ENCODE measurements at regions not wholly inside any gene's neighbourhood (a gene's known extent, or its start where the extent isn't known, plus 50 kb on each side); places are given as distances from the start of the nearest gene placed in this dataset.

DNA sequence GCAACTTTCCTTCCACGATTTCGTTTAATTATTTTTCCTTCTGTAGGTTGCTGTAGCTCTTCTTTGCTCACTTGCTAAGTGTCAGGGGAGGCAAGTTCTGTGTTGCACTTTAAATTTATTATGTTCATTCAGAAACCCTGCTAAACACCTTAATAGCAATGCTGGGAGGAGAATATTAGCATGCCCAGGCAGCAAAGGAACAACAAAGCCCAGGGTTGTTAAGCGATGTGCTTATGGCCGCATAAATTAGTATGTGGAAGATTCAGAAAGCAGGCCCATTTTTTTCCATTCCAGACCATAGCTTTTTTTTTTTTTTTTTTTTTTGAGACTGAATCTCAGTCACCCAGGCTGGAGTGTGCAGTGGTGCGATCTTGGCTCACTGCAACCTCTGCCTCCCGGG, 151.3 kb downstream of the BACH1 start:
- H3K27ac Mint-ChIP-seq: peak overlapping the region; percentile 77
- H3K4me1 Mint-ChIP-seq (ENCODE audit: low read depth): peaks cover 16% of the 10 kb centered on the region
- DNase-seq (no peak), ATAC-seq (replicated peaks in 1 of 2) (no peak)
- no peaks in the 10 kb centered on the region for H3K27me3 Mint-ChIP-seq (ENCODE audit: low read depth)
- H3K9me3 Mint-ChIP-seq: peaks cover 3 to 8% of the 10 kb centered on the region in 2 donors
- H3K4me3 Mint-ChIP-seq: peak overlapping the region; percentile 53 to 55
- H3K36me3 Mint-ChIP-seq (ENCODE audit: insufficient read depth in 2 of 2): peaks cover 13 to 14% of the 10 kb centered on the region in 2 donors

DNA sequence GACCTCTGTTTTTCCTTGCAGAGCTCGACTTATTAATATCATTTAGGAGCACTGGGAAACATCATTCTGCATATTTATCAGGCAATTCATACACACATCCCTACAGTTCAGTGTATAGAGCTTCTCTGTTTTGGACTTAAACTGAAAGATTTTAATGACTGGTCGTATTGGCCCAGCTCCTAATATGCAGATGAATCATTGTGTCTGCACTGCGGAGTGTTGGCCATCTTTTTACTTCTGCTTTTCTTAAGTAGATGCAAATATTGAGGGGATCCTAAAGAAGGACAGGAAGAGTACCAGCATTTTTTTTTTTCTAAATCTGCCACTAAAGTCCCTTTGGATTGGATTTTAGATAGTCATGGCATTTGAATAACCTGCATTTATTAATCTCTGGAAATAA, 154.8 kb downstream of the BACH1 start:
- Mint-ChIP-seq H3K4me1 (ENCODE audit: low read depth) (peaks cover 16% of the 10 kb centered on the region), H3K27me3 (ENCODE audit: low read depth) (no peaks in the 10 kb centered on the region), H3K27ac (no peak overlapping the region), H3K9me3 (peaks cover 3 to 6% of the 10 kb centered on the region in 2 donors), H3K4me3 (no peak overlapping the region), H3K36me3 (ENCODE audit: insufficient read depth in 2 of 2) (peaks cover 11 to 12% of the 10 kb centered on the region in 2 donors)
- ATAC-seq (replicated peaks in 1 of 2) (no peak), DNase-seq (no peak)

DNA sequence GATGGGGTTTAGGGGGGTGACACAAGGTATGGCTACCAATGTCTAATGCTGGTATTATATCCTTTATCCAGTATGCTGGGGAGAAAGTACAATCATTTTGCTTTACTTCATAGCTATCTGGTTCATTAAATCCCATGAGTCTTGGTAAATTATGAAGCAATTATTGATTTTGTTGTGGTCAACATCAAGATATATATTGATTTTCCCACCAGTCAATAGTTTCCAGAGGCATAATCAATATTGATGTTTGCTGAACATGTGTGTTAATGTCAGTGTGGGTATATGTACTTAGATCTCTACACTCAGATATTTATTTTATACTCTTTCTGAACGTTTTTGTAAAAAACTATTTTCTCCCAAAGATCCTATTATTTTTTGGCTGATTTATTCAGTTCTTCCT, 155.5 kb downstream of the BACH1 start:
- no peak overlapping the region for H3K4me3 Mint-ChIP-seq
- ATAC-seq (replicated peaks in 1 of 2) (no peak), DNase-seq (no peak)
- H3K4me1 Mint-ChIP-seq (ENCODE audit: low read depth): peaks cover 11% of the 10 kb centered on the region
- H3K27me3 Mint-ChIP-seq (ENCODE audit: low read depth): no peaks in the 10 kb centered on the region
- H3K36me3 Mint-ChIP-seq (ENCODE audit: insufficient read depth in 2 of 2): peaks cover 5 to 8% of the 10 kb centered on the region in 2 donors
- peaks cover 1 to 2% of the 10 kb centered on the region in 2 donors for H3K9me3 Mint-ChIP-seq
- H3K27ac Mint-ChIP-seq: peak overlapping the region; percentile 5

DNA sequence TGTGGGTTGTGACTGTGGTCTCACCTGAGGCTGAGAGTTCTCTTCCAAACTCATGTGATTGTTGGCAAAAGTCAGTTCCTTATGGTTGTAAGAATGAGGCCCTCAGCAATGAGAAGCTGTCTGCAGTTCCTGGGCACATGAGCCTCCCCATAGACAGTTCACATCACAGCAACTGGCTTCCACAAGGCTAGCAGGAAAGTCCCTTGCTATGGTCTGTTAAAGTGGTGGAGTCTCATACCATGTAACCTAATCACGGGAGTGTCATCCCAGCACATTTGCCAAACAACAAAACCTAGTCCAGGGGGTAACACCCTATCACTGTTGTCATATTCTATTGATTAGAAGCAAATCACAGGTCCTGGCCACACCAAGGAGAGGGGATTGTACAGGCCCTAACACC, 163.8 kb downstream of the BACH1 start:
- Mint-ChIP-seq H3K27me3 (ENCODE audit: low read depth) (no peaks in the 10 kb centered on the region), H3K4me3 (no peak overlapping the region), H3K36me3 (ENCODE audit: insufficient read depth in 2 of 2) (peaks cover 0 to 4% of the 10 kb centered on the region in 2 donors), H3K4me1 (ENCODE audit: low read depth) (no peaks in the 10 kb centered on the region), H3K27ac (no peak overlapping the region), H3K9me3 (no peaks in the 10 kb centered on the region)
- ATAC-seq (replicated peaks in 1 of 2) (no peak), DNase-seq (no peak)

DNA sequence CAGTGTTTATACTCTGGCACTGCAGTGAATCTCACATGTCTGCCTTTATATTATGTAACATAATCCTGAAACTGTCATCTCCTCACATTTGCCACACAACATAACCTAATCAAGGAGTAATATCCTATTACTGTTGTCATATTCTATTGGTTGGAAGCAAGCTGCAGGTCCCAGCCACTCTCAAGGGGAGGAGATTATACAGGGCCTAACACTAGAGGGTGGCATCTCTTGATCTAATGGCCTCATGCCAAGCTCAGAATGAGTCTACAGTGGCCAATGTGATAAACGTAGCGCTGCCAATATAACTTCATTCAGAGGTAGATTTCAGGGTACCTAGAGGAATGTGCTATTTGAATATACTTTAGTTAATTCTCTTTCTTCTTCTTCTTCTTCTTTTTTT, 166.8 kb downstream of the BACH1 start:
- Mint-ChIP-seq H3K9me3 (no peaks in the 10 kb centered on the region), H3K27me3 (ENCODE audit: low read depth) (no peaks in the 10 kb centered on the region), H3K36me3 (ENCODE audit: insufficient read depth in 2 of 2) (no peaks in the 10 kb centered on the region), H3K4me3 (no peak overlapping the region), H3K27ac (no peak overlapping the region), H3K4me1 (ENCODE audit: low read depth) (no peaks in the 10 kb centered on the region)
- ATAC-seq (replicated peaks in 1 of 2): no peak
- DNase-seq: no peak

DNA sequence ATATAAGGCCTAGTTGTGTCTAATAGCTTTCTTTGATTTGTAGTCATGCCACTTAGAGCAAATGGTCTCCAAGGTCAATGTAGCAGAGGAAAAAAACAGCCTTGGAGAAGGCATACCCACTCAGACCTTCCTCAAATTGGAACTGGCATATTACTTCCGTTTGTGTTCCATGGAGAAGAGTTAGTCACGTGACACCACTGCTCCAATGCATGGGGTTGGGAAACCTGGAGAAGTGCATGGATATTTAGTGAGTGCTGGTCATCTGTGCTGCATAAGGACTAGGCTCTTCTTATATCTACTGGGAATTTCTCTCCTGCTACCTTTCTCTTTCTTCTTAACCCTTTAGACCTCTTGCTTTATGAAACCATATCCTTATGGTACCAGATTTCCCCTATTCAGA, 167.8 kb downstream of the BACH1 start:
- no peaks in the 10 kb centered on the region for H3K4me1 Mint-ChIP-seq (ENCODE audit: low read depth)
- H3K4me3 Mint-ChIP-seq: no peak overlapping the region
- no peaks in the 10 kb centered on the region for H3K27me3 Mint-ChIP-seq (ENCODE audit: low read depth)
- ATAC-seq (replicated peaks in 1 of 2) (no peak), DNase-seq (no peak)
- no peak overlapping the region for H3K27ac Mint-ChIP-seq
- no peaks in the 10 kb centered on the region for H3K9me3 Mint-ChIP-seq
- H3K36me3 Mint-ChIP-seq (ENCODE audit: insufficient read depth in 2 of 2): no peaks in the 10 kb centered on the region

DNA sequence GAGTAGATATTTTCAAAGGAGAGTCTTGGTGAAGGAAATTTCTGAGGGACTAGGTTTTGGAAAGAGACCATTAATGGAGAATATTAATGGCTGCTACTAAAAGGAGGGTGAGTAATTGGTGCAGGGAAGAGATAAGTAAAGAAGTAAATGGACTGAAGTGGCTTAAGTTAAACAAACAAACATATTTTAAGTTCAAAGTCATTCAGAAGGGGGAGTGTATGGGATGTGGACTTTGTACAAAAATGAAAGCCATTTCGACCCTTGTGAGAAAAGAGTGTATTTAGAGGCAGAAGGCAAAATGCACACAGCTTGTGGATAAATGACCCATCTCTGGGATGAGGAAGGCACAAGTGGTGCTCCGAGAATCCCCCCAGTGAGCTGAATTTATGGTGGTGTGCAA, 171.7 kb downstream of the BACH1 start:
- Mint-ChIP-seq H3K4me3 (no peak overlapping the region), H3K27ac (no peak overlapping the region), H3K4me1 (ENCODE audit: low read depth) (no peaks in the 10 kb centered on the region), H3K9me3 (no peaks in the 10 kb centered on the region), H3K36me3 (ENCODE audit: insufficient read depth in 2 of 2) (no peaks in the 10 kb centered on the region), H3K27me3 (ENCODE audit: low read depth) (no peaks in the 10 kb centered on the region)
- DNase-seq: no peak
- ATAC-seq (replicated peaks in 1 of 2): no peak

DNA sequence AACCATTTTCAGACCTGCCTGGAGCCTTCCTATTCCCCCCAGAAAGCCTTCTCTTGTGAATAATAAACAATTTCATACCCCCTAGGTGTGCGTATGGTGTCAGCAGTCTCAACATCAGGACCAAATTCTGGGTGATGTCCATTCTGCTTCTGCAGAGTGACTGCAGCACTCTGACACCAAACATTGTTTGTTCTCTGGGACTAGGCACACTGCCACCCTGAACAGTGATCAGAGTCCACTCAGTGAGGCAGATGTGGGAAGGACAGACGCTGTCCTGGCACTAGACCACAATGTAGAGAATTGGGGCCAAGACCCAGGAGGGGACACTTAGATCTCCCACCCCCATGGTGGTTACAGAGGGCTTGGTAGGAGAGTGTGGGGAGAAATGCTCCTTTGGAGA, 175.1 kb downstream of the BACH1 start:
- H3K27ac Mint-ChIP-seq: no peak overlapping the region
- peaks cover 9% of the 10 kb centered on the region for H3K4me1 Mint-ChIP-seq (ENCODE audit: low read depth)
- no peaks in the 10 kb centered on the region for H3K27me3 Mint-ChIP-seq (ENCODE audit: low read depth)
- DNase-seq: no peak
- no peaks in the 10 kb centered on the region for H3K9me3 Mint-ChIP-seq
- no peak for ATAC-seq (replicated peaks in 1 of 2)
- no peaks in the 10 kb centered on the region for H3K36me3 Mint-ChIP-seq (ENCODE audit: insufficient read depth in 2 of 2)
- no peak overlapping the region for H3K4me3 Mint-ChIP-seq

DNA sequence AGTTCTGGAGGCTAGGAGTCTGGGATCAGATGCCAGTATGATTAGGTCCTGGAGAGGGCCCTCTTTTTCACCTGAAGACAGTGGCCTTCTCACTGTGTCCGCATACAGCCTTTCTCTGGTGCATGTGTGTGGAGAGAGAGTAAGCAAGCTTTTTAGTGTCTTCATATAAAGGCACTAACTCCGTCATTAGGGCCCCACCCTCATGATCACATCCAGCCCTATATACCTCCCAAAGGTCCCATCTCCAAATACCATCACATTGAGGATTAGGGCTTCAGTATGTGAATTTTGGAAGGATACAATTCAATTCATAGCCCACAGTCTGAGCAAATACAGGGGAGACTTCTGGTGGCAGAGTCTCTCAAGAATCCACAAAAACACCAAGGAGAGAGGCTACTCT, 176.6 kb downstream of the BACH1 start:
- no peak for ATAC-seq (replicated peaks in 1 of 2)
- DNase-seq: no peak
- H3K4me1 Mint-ChIP-seq (ENCODE audit: low read depth): peaks cover 9% of the 10 kb centered on the region
- no peaks in the 10 kb centered on the region for H3K27me3 Mint-ChIP-seq (ENCODE audit: low read depth)
- no peak overlapping the region for H3K4me3 Mint-ChIP-seq
- H3K27ac Mint-ChIP-seq: no peak overlapping the region
- H3K36me3 Mint-ChIP-seq (ENCODE audit: insufficient read depth in 2 of 2): no peaks in the 10 kb centered on the region
- H3K9me3 Mint-ChIP-seq: no peaks in the 10 kb centered on the region

DNA sequence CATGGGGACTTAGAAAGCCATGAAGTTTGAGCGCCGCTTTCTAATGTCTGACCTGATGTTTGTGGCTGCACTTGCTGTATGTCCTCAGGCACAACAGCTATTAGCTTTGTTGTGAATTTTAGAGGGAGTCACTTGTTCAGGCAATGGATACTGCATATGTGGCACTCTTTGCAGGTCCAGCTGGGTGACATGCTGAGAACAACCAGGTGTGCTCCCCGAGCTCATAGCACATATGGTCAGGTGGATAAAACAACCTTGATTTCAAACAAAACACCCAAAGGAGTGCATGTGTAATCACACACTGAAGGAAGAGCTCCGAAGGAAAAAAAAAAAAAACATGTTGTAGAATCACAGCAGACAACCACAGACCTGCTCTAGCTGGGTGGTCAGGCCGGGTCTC, 178.6 kb downstream of the BACH1 start:
- no peak for ATAC-seq (replicated peaks in 1 of 2)
- H3K27ac Mint-ChIP-seq: no peak overlapping the region
- peaks cover 9% of the 10 kb centered on the region for H3K4me1 Mint-ChIP-seq (ENCODE audit: low read depth)
- H3K4me3 Mint-ChIP-seq: no peak overlapping the region
- no peaks in the 10 kb centered on the region for H3K27me3 Mint-ChIP-seq (ENCODE audit: low read depth)
- no peaks in the 10 kb centered on the region for H3K36me3 Mint-ChIP-seq (ENCODE audit: insufficient read depth in 2 of 2)
- H3K9me3 Mint-ChIP-seq: no peaks in the 10 kb centered on the region
- no peak for DNase-seq

DNA sequence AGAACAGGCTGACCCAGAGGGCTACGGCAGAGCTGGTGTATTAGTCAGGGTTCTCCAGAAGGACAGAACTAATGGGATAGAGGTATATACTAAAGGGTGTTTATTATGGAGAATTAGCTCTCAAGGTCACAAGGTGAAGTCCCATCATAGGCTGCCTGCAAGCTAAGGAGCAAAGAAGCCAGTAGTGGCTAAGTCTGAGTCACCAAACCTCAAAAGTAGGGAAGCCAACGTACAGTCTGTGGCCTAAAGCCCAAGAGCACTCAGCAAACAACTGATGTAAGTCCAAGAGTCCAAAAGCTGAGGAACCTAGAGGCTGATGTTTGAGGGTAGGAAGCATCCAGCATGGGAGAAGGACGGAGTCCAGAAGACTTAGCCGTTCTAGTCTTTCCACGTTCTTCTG, 179.2 kb downstream of the BACH1 start:
- H3K4me3 Mint-ChIP-seq: no peak overlapping the region
- DNase-seq: no peak

DNA sequence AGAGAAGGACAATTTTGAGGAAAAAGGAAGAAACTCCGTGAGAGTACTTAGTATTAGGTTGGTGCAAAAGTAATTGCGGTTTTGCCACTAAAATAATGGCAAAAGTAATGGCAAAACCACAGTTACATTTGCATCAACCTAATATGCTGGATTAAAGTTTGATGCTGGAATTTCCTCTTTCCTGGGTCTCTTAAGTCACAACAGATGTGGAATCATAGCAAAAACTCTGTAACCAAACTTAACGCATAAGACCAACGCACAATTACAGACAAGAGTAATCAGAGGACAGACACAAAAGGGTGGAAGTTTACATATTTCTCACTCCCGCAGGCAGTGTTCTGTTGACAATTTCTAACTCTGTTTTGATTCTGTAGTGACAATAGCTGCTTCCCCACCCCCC, 182.4 kb downstream of the BACH1 start:
- H3K27me3 Mint-ChIP-seq (ENCODE audit: low read depth): no peaks in the 10 kb centered on the region
- DNase-seq (no peak), ATAC-seq (replicated peaks in 1 of 2) (no peak)
- no peak overlapping the region for H3K27ac Mint-ChIP-seq
- peaks cover 8% of the 10 kb centered on the region for H3K4me1 Mint-ChIP-seq (ENCODE audit: low read depth)
- H3K36me3 Mint-ChIP-seq (ENCODE audit: insufficient read depth in 2 of 2): peaks cover 2 to 7% of the 10 kb centered on the region in 2 donors
- peaks cover 2% of the 10 kb centered on the region in 2 donors for H3K9me3 Mint-ChIP-seq
- no peak overlapping the region for H3K4me3 Mint-ChIP-seq

More for the DNA sequence above, 179.2 kb downstream of the BACH1 start:
- no peak overlapping the region for H3K27ac Mint-ChIP-seq
- H3K27me3 Mint-ChIP-seq (ENCODE audit: low read depth): no peaks in the 10 kb centered on the region
- no peaks in the 10 kb centered on the region for H3K9me3 Mint-ChIP-seq
- H3K36me3 Mint-ChIP-seq (ENCODE audit: insufficient read depth in 2 of 2): no peaks in the 10 kb centered on the region
- H3K4me1 Mint-ChIP-seq (ENCODE audit: low read depth): peaks cover 9% of the 10 kb centered on the region
- peak in 1 of 2 donors; percentile 35 for ATAC-seq (replicated peaks in 1 of 2)

DNA sequence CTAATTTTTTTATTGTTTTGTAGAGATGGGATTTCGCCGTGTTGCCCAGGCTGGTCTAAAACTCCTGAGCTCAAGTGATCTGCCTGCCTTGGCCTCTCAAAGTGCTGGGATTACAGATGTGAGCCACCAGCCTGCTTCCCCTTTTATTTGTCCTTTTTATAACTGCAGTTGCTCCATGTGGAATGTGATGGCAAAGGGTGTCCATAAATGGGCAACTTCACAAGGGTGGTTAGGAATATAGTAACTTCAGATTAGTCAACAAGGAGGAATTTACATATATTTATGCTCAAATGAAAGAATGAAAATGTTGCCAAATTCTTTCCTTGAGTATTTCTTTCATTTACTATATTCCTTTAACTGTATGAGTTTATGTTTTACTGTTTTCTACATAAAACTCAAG, 182.9 kb downstream of the BACH1 start:
- ATAC-seq (replicated peaks in 1 of 2): no peak
- H3K4me3 Mint-ChIP-seq: no peak overlapping the region

DNA sequence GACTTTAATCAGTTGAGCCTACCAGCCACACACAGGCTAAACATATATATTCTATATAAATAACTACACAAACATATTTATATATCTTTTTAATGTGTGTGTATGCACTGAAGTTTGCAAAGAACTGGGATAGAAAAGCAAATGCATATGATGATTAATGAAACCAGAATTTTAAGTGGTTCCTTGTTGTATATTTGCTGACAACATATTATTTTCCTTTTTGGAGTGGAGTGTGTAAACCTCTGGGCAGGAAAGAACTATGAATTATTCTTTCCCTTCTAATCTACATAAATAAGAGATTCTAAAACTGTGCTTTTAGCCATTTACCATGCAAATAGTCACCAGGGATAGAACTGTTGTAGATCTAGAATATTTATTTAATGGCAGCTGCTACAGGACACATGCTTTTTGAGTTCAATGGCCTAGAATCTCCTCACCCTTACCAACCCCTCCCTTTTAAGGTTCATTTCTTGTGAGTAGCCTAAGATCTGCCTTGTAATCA, 187.6 kb downstream of the BACH1 start:
- H3K4me1 Mint-ChIP-seq (ENCODE audit: low read depth): no peaks in the 10 kb centered on the region
- H3K27ac Mint-ChIP-seq: no peak overlapping the region
- H3K4me3 Mint-ChIP-seq: no peak overlapping the region
- DNase-seq (no peak), ATAC-seq (replicated peaks in 1 of 2) (no peak)
- peaks cover 2 to 7% of the 10 kb centered on the region in 2 donors for H3K36me3 Mint-ChIP-seq (ENCODE audit: insufficient read depth in 2 of 2)
- peaks cover 2% of the 10 kb centered on the region in 2 donors for H3K9me3 Mint-ChIP-seq
- no peaks in the 10 kb centered on the region for H3K27me3 Mint-ChIP-seq (ENCODE audit: low read depth)

More for the DNA sequence above, 182.9 kb downstream of the BACH1 start:
- Mint-ChIP-seq H3K36me3 (ENCODE audit: insufficient read depth in 2 of 2) (peaks cover 2 to 7% of the 10 kb centered on the region in 2 donors), H3K27ac (no peak overlapping the region), H3K4me1 (ENCODE audit: low read depth) (peaks cover 3% of the 10 kb centered on the region), H3K27me3 (ENCODE audit: low read depth) (no peaks in the 10 kb centered on the region), H3K9me3 (peaks cover 2% of the 10 kb centered on the region in 2 donors)
- no peak for DNase-seq
